PC-3 (cell line): ENCODE measurements at regions not wholly inside any gene's neighbourhood (a gene's known extent, or its start where the extent isn't known, plus 50 kb on each side); places are given as distances from the start of the nearest gene placed in this dataset.

Source experiments
- CTCF ChIP-seq: fragments of 300-600 bp; sonication (generic); conservative IDR thresholded peaks from 2 replicates; pipeline ENCODE4 v1.5.1; 2017; ENCODE audit warnings: antibody characterized with exemption, low read depth, mild to moderate bottlenecking, low read length
- EZH2phosphoT487 ChIP-seq: fragments of 300-600 bp; sonication (generic); IDR thresholded peaks from 2 replicates; pipeline ENCODE4 v1.6.1; 2018; ENCODE audit warnings: mild to moderate bottlenecking, antibody characterized with exemption, low read length, borderline replicate concordance

- TF ChIP-seq CTCF: no peak
- TF ChIP-seq EZH2phosphoT487: no peak
Measured at GRCh38 chr17:33803686-33804085, 451.4 kb upstream of the CCL2 start.
